GM21786 (cell line): ENCODE measurements at regions not wholly inside any gene's neighbourhood (a gene's known extent, or its start where the extent isn't known, plus 50 kb on each side); places are given as distances from the start of the nearest gene placed in this dataset.
A peak's percentile ranks its signal among the peaks of the same experiment; 100 is the strongest.
"Not testable (repeated sequence)": the region's sequence is repeated elsewhere in the genome, so short reads cannot be mapped to it uniquely, and the experiment has no call there.

Experiments used
- ATAC-seq: cut with Tn5 transposase; IDR thresholded peaks from one replicate; pipeline ENCODE4 v1.9.1; 2021; ENCODE audit not compliant: unreplicated experiment

DNA sequence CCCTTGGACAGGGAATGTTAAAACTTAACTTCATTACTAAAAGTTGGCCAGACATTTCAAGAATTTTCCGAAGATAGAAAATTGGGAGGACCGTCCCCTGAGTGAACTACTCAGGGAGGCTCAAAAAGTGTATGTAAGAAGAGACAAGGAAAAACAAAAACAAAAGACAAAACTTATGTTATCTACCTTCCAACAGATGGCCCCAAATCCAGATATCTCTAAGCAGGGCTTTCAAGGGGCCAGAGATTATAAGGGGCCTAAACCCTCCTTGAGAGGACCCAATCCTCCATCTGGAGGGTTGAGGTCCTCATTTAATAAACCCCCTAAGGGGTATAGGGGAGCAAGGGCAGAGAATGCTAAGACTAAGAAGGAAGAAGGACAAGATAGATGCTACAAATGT is 203.6 kb downstream of the SH2D4B start:
- no peak for ATAC-seq

DNA sequence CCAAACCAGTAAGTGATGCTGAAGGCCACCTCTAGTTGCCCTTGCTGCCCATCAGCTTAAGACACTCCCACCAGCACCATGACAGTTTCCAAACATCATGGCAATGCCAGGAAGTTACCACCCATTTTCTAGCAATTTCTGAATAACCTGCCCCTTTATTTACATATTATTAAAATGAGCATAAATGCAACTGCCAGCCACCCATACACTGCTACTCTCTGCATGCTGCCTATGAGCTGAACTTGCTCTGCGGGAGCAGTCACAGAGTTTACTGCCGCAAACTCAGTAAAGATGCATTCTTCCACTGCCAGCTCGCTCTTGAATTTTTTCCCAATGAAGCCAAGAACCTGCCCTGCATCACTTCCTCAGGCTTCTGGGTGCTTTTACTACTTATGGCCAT is 212.6 kb downstream of the SH2D4B start:
- ATAC-seq: no peak

DNA sequence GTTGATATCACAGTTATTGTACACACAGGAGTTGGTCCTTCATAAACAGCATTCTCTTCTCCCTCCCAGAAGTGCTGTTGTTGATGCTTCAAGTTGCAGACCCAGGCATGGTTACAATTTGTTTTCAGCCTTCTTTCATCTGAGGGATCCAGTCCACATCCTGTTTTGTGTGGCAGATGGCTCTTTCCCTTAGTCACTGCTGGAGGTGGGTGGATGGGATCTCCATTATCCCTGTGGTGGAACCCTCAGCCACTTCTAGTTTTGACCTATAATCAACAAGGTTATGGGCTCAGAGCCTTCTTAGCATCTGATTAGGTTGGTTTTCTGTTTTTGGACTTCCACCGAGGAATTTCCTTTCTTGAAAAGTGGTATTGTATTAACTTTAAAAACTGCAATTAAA is 214.2 kb downstream of the SH2D4B start:
- ATAC-seq: no peak

DNA sequence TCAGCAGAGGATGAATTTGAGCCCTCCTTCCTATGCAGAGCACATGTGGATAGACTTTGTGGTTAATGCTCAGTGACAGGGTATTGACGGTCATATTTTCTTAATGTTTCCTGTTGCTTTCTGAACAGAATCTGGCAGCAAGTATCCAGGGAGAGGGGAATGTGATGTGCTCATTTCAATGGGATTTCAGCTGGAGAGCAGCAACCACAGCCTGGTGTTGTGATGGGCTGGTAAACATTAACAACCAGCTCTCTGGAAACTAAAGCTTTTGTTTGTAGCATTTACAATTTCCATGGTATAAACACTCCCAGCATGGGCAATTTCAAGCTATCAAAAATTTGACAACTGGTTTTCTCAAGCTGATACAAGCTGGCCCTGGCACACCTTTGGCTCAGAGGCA is 215.9 kb downstream of the SH2D4B start:
- no peak for ATAC-seq

DNA sequence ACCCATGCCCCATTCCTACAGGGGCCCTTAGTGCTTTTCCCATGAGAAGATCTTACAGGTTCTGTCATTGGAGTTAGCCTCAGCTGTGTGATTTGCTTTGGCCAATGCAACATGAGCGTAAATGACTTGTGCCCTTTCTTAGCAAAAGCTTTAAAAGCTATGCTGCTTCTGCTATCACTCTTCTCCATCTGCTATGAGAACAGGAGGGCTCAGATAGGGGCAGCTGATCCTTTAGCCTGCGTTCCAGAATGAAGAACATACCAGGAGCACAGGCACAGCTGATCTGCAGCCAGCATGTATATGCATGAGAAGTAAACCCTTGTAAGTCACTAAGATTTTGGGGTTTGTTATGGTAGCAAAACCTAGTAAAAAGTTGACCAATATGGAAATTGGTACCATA is 218.2 kb downstream of the SH2D4B start:
- ATAC-seq: no peak

DNA sequence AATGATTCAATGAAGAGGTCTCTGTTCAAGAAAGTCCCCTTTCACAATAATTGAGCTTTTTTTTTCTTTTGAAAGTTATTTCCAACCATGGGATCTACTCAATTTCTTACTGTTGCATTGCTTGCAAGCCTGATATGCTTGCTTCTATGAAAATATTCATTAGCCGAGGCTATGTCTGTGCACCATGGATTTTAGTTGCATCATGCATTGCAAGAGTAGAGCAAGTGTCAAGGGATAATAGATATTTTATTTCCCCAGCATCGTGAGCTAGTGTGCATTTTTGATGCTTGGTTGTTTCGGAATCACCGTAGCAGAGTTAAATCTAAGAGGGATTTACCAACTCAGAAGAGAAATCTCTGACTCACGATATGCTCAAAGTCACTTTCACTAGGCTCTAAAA is 222.0 kb downstream of the SH2D4B start:
- ATAC-seq: no peak

DNA sequence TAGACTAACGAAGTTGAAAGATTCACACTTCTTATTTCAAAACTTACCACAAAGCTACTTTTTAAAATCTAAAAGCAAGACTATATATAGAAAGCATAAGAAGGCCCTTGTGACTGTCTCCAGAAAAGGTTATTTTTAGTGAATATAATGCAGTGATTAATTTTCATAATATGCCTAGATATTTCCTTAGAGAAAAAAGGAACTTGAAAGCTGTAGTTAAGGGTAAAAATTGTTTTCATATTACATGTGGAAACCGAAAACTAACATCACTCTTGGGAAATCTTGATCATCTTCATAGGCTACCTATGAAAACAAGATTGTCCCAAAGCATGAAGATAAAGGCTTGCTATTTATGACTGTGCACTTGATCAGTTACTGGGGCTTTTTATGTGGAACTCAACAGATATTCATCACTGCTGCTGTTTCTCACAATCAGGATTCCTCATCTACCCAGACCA is 223.2 kb downstream of the SH2D4B start:
- ATAC-seq: peak; percentile 73

DNA sequence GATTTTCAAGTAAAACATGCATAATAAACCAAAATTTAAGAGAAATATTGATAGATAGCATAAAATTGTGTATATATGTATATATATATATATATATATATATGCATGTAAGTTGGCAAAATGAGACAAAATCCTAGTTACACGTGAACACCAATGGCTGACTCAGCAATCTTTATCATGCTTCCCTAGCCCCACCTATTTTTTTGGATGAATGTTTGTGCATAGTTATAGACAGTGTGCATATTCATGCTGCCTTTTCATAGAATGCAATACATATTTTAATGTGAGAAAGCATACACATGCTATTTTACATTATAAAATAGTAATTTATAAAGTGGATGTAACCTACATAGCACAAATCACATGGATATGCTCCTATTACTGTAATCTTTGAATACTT is 230.3 kb downstream of the SH2D4B start:
- ATAC-seq: no peak

DNA sequence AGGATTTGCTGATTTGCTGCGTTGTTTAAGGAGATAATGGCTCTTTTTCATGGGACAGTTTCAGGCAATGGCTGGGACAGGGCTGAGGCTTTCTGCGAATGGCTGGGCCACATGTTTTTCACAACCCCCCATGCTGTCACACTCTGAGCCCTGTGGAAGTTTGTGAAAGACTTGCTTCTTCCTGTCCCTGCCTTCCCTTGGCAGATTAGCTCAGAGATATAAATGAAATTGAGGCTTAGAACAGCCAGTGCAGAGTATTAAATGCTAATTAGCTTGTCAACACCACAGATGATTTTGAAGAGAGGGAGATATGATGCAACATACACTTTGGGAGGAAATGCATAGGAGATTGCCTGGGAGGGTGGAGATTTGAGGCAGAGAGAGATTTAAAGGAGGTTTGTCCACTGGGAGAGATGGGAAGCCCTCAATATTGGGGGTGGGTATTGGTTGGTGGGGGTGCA is 232.0 kb downstream of the SH2D4B start:
- ATAC-seq: no peak

DNA sequence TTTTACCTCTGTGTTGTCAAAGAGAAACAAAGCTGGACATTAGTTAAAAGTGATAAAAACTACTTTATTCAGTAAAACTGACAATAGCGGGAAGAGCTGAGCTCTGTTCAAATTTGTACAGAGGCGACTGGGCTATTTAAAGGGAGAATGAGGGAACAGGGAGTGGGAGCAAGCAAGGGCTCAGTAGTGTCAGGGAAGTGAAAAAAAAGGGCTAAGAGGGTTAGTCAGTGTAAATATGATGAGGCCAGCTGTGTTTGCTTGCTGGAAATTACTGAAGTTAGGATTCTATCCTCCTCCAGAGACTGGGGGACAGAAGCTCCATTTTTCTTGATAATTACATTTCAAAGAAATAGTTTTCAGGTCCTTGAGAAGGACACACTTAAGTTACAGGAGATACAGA is 232.5 kb downstream of the SH2D4B start:
- no peak for ATAC-seq

DNA sequence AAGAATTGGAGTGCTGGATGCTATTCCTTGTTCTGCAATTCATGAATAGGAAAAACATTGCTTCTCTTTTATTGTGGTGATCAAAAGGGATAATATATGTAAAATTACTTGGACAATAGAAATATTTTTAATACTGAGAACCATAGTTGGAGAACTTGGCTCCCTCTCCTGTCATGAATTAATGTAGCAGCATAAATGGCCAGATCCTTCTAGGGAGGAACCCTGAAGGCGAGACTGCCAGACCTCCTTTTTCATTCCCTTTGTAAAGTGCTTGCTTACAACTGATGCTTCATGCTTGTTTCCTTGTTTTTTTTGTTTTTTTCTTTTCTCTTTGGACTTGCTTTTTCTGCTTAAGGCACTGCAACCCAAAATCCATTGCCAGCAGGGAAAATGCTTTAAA is 233.6 kb downstream of the SH2D4B start:
- no peak for ATAC-seq

DNA sequence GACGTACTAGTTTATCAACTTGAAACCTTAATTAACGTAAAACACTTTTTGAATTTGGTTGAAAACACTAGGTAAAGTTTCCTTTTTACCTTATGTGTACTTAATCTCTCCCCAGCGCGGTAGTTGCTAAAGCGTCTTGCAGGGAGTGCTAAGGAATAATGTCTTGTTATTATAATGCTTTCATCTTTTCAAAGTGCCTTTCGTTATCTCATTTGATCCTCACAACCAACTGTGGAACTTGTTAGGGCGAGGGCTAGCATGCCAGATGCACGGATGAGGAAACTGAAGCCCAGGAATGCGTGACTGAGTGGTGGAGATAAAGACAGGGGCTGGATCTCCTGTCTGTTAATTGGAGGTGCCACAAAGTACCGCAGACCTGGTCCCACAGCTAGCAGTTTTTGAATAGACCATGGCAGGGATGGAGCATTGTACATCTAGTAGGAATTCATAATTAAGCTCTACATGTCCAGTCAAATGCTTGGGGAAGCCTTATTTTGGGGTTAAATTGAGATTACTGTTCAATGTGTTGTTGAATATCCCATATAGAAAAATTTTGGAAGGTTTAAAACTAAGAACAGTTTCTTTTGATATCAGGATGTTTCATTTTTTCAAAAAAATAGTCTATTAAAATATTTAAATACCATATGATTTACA is 234.3 kb downstream of the SH2D4B start:
- no peak for ATAC-seq

DNA sequence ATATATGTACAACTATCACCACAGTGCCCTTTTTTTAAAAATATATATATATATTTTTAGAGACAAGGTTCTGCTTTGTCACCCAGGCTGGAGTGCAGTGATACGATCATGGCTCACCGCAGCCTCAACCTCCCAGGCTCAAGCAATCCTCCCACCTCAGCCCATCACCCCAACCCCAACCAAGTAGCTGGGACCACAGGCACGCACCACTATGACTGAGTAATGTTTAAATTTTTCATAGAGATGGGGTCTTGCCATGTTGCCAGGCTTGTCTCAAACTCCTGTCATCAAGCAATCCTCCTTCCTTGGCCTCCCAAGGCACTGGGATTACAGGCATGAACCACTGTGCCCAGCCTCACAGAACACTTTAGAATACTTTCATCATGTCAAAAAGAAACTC is 234.9 kb downstream of the SH2D4B start:
- no peak for ATAC-seq

DNA sequence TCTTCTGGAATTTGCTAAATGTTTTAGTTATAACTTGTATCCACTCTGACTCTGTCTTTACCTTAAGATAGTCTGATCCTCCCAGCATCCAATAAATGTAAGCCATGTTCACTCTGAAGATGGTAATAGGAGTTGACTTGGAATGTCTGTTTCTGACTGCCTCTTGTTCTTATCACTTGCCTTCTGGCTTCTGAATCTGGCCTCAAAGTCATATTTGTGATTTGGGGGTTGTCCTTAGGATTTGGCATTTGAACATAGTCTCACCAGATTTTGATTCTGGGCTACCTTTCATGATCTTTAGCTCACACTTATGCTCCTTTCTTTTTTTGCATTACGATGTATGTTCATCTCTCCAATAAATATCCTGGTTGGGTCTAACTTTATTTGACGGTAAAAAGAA is 247.0 kb downstream of the SH2D4B start:
- ATAC-seq: no peak

DNA sequence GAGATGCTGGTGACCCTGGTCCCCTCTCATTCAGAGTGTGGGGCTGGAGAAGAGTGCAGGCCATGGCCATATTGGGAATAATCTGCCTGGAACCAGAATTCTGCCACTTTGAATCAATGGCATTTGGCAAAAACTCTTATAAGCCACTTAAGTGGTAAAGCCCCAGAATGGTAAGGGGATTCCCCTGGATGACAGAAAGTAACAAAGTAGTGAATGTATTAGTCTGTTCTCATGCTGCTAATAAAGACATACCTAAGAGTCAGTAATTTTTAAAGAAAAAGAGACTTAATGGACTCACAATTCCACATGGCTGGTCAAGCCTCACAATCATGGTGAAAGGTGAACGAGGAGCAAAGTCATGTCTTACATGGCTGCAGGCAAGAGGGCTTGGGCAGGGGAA is 248.6 kb downstream of the SH2D4B start:
- ATAC-seq: no peak

DNA sequence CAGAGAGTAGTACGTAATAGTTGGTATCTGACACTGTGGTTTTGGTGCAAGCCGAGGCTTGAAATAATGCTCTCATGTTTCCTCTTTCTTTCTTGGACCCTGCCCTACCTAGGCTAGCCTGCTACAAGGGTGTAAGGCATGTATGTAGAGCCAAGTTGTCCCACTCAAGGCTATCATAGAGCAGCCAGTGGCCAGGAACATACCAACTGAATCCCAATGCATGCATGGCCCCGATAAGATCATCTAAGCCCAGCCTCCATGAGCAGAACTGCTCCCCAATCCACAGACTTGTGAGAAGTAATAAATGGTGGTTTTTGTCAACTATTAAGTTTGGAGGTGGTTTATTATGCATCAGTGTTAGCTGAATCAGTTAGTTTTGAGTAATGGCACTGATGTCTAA is 250.2 kb downstream of the SH2D4B start:
- ATAC-seq: no peak

DNA sequence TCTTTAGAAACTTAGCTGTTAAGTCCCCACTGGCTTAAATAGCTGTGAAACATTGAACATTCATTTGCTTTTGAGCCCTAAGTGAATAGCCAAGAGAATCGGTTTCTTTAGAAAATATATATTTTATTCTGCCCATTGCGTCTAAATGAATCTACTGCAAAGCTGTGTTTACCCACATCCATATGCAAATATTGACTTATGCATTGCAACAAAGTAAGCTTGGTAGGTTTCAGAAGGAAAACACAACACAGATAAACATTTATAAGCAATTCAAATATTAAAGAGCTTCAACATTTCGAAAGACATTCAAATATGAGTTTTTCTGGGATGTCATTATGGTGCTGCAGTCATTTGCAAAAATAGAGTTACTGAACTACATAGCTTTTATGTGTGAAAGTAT is 257.3 kb downstream of the SH2D4B start:
- no peak for ATAC-seq

DNA sequence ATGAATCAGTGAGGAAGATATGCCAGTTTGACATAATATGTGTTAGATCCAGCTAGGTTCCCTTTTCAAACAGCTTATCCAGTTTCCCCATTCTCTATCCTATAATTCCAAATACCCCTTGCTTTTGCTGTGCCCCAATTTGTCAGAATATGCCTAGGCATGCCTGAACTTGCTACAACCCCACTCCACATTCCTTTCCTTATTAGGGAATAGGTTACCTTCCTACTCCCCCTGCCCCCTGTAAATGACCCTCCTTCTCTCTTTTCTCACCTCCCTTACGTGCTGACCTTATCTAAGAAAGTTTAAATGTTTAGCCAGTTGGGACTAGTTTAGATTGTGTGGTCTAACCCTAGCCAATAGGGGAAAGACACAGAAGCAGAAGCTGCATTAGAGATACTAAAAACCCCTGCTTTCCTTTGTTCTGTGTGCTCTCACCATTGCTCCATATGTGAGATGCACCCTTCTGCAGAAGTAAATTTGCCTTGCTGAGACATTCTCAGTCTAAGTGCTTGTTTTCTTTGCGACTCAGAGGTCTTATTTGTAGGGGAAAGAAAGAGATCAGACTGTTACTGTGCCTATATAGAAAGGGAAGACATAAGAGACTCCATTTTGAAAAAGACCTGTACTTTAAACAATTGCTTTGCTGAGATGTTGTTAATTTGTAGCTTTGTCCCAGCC is 267.8 kb downstream of the SH2D4B start:
- no peak for ATAC-seq

DNA sequence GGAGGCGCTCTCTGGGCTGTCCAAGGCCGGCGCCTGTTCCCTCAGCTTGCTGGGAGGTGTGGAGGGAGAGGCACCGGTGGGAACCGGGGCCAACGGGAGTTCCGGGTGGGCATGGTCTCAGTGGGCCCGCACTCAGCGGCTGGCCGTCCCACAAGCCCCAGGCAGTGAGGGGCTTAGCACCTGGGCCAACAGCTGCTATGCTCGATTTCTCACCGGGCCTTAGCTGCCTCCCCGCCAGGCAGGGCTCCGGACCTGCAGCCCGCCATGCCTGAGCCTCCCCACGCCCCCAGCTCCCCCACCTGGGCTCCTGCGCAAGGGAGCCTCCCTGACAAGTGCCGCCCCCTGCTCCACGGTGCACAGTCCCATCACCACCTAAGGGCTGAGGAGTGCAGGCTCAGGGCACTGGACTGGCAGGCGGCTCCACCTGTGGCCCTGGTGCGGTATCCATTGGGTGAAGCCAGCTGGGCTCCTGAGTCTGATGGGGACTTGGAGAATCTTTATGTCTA is 276.5 kb downstream of the SH2D4B start:
- ATAC-seq: no peak

DNA sequence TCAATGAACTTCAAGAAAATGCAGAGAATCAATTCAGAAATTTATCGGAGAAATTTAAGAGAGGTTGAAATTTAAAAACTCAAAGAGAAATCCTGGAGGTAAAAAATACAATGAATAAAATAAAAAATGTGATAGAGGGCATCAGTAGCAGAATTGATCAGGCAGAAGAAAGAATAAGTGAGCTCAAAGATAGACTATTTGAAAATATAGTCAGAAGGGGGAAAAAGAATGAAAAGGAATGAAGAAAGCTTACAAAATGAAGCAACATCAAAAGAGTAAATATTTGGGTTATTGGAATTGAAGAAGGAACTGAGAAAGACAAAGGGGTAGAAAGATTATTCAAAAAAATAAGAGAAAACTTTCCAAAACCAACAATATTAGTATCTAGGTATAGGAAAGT is 291.4 kb downstream of the SH2D4B start:
- ATAC-seq: no peak

DNA sequence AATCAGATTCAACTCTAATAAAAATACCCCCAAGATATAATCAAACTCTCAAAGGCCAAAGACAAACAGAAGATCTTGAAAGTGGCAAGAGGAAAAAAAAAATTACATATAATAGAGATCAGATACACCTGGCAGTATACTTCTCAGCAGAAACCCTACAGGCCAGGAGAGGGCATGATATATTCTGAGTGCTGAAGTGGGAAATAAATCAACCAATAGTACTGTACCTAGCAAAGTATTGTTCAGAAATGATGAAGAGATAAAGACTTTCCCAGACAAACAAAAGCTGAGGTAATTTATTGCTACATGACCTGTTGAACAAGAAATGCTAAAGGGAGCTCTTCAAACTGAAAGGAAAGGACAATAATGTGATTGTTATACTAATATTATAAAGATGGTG is 291.9 kb downstream of the SH2D4B start:
- no peak for ATAC-seq

DNA sequence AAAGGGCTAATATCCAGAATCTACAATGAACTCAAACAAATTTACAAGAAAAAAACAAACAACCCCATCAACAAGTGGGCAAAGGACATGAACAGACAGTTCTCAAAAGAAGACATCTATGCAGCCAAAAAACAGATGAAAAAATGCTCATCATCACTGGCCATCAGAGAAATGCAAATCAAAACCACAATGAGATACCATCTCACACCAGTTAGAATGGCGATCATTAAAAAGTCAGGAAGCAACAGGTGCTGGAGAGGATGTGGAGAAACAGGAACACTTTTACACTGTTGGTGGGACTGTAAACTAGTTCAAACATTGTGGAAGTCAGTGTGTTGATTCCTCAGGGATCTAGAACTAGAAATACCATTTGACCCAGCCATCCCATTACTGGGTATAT is 295.0 kb downstream of the SH2D4B start:
- not testable (repeated sequence) for ATAC-seq
